ENCODE measurements at regions not wholly inside any gene's neighbourhood (a gene's known extent, or its start where the extent isn't known, plus 50 kb on each side); places are given as distances from the start of the nearest gene placed in this dataset.
A peak's percentile ranks its signal among the peaks of the same experiment; 100 is the strongest.

- DNase-seq (ENCODE audit: low spot score): no peak
Observed at GRCh38 chr4:4637710-4638109, 95.9 kb upstream of the STX18 start.

GRCh38 chr4:4633431-4633830 lies 91.6 kb upstream of the STX18 start:
- DNase-seq (ENCODE audit: low spot score): no peak

- no peak for DNase-seq (ENCODE audit: low spot score)
Observed at GRCh38 chr4:4631150-4631549, 89.3 kb upstream of the STX18 start.

GRCh38 chr4:4627906-4628305 lies 86.1 kb upstream of the STX18 start:
- DNase-seq (ENCODE audit: low spot score): no peak

GRCh38 chr4:4627111-4627510 lies 85.3 kb upstream of the STX18 start:
- no peak for DNase-seq (ENCODE audit: low spot score)

DNA sequence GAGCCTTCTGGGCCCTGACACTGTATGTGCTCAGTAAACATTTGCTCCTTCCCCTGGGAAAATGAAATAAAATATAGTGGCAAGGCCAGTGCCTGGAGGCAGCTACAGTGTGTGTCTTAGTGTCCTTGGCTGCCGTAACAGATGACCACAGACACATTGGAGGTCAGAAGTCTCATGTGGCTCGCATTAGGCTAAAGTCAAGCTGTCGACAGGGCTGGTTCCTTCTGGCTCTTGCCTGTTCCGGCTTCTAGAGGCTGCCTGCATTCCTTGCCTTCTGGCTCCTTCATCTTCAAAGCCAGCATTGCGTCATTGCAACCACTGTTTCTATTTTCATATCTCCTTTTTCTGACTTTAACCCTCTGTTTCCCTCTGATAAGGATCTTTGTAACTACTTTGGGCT lies 83.6 kb upstream of the STX18 start:
- no peak for DNase-seq (ENCODE audit: low spot score)

GRCh38 chr4:4624276-4624897 lies 82.5 kb upstream of the STX18 start:
- DNase-seq (ENCODE audit: low spot score): no peak

DNA sequence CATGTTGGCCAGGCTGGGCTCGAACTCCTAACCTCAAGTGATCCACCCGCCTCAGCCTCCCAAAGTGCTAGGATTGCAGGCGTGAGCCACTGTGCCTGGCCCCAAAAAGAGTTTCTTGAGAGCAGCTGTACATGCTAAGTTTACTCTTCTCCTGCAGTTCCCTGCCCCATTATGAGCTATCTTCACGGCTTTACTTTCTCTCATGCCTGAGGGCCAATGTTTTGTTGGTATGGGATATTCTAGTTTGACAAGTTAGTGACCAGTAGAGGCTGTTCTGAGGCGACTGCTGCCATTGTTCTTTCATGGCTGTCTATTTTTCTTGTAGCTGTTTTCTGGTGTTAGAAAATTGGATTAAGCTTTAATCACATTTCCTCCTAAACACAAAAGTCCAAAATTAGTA lies 78.0 kb upstream of the STX18 start:
- no peak for DNase-seq (ENCODE audit: low spot score)

DNA sequence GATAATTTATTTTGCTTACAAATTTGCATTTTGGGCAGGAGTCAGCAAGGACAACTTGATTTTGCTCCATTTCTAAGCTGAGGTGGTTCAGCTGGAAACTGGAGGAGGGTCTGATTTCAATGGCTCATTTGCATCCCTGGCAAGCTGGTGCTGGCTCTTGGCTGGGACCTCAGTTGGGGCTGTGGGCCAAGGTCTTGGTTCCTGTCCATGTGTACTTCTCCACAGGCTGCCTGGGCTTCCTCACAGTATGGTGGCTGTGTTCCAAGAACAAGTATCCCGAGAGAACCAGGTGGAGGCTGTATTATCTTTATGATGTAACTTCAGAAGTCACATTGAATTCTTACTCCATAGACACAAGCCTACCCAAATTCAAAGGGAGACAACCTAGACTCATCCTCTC lies 77.0 kb upstream of the STX18 start:
- DNase-seq (ENCODE audit: low spot score): no peak

DNA sequence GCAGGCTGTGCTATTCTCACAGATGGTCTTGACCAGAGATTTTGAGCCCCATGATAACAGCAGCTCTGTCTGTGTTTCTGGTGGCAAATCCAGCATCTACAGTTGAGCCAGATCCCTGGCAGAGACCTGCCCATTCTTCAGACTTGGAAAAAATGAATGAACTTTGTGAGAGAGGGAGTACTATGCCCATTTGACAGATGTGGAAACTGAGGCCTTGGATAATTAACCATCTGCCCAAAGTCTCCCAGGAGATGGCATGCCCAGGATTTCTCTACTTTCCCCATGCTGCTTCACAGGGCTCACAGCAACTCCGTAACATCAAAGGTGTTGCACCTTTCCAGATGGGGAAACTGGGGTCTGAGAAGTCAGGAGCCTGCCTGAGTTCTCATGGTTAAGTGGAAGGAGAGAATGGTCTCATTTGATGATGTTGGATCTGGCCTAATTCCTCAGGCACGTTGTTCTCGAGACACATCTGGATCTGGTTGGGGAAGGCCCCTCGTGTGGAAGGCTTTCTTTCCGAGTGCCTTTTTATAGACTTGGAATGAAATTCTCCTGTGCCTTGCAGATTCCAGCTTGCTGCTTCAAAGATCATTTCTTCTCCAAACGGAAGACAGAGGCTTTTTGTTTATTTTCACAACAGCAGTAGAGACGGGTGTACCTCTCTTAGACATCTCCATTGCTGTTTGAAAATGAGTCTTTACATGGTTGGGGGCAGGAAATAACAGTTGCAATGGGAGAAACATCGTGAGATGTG lies 73.3 kb upstream of the STX18 start:
- DNase-seq (ENCODE audit: low spot score): no peak

GRCh38 chr4:4613641-4614286 lies 71.9 kb upstream of the STX18 start:
- DNase-seq (ENCODE audit: low spot score): no peak

GRCh38 chr4:4613126-4613465 lies 71.2 kb upstream of the STX18 start:
- no peak for DNase-seq (ENCODE audit: low spot score)

- DNase-seq (ENCODE audit: low spot score): no peak
Observed at GRCh38 chr4:4610672-4611071, 68.8 kb upstream of the STX18 start.

GRCh38 chr4:4609622-4610334 lies 67.9 kb upstream of the STX18 start:
- no peak for DNase-seq (ENCODE audit: low spot score)

DNA sequence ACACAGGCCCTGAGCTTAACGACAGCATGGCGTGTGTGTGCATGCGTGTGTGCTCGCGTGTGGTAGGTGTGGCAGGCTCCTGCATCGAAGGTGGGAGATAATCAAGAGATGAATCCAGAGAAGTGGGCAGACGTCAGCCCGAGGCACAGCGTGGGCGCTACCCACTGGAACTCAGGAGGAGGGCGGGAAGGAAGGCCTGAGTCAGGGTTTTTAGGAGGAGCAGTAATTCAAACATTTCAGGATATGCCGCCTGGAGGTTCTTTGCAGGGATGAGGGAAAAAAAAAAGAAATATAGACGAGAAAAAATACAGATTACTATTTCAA lies 66.3 kb upstream of the STX18 start:
- DNase-seq (ENCODE audit: low spot score): peak; percentile 70

GRCh38 chr4:4607336-4608213 lies 65.7 kb upstream of the STX18 start:
- no peak for DNase-seq (ENCODE audit: low spot score)

DNA sequence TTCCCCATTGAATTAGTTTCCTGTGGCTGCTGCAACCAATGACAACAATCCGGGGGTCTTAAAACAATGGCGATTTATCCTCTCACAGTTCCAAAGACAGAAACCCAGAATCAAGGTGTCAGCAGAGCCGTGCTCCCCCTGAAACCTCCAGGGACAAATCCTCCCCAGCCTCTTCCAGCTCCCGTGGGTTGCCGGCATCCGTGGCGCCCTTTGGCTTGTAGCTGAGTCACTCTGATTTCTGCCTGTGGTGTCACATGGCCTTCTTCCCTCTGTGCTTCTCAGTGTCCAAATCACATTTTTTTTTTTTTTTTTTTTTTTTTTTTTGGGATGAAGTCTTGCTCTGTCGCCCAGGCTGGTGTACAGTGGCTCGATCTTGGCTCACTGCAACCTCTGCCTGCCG lies 64.5 kb upstream of the STX18 start:
- DNase-seq (ENCODE audit: low spot score): peak; percentile 9

- DNase-seq (ENCODE audit: low spot score): no peak
Observed at GRCh38 chr4:4605849-4606248, 64.0 kb upstream of the STX18 start.

DNA sequence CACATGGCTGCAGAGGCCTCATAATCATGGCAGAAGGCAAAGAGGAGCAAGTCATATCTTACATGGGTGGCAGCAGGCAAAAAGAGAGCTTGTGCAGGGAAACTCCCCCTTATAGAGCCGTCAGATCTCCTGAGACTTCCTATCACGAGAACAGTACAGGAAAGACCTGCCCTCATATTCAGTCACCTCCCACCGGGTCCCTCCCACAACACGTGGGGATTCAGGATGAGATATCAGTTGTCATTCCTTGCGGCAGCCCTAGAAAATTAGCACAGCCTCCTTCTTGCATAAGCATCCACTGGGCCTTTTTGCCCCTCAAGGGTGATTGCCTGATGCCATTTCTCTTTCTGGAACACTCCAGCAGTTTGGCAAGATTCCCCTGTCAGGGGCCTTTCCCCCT lies 61.7 kb upstream of the STX18 start:
- DNase-seq (ENCODE audit: low spot score): peak; percentile 50

DNA sequence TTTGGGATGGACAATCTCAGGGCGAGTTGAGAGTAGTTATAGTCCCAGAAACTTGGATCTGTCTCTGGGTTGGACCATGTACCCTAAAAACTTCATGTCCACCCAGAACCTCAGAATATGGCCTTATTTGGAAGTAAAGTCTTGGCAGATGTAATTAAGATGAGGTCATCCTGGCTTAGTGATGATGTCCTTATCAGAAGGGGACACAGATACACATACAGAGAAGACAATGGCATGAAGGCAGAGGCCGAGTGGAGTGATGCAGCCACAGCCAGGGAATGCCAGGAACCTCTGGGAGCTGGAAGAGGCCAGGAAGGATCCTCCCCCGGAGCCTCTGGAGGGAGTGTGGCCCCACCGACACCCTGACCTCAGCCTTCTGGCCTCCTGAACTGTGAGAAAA lies 61.2 kb upstream of the STX18 start:
- no peak for DNase-seq (ENCODE audit: low spot score)

DNA sequence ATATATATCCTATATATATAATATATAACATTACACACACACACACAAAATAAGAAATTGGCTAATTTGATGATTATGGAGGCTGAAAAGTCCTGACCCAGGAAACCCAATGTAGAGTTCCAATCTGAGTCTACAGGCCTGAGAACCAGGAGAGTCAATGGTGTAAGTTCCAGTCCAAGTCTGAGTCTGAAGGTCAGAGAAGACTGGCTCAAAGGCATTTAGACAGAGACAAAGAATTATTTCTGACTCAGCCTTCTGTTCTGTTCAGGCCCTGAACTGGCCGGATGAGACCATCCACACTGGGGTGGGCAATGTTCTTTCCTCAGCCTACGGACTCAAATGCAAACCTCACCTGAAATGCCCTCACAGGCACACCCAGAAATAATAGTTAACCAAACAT lies 60.6 kb upstream of the STX18 start:
- no peak for DNase-seq (ENCODE audit: low spot score)

GRCh38 chr4:4601803-4602369 lies 60.0 kb upstream of the STX18 start:
- no peak for DNase-seq (ENCODE audit: low spot score)

Data from putamen (tissue), 1 donor.